ENCODE measurements at regions not wholly inside any gene's neighbourhood (a gene's known extent, or its start where the extent isn't known, plus 50 kb on each side); places are given as distances from the start of the nearest gene placed in this dataset.

DNA sequence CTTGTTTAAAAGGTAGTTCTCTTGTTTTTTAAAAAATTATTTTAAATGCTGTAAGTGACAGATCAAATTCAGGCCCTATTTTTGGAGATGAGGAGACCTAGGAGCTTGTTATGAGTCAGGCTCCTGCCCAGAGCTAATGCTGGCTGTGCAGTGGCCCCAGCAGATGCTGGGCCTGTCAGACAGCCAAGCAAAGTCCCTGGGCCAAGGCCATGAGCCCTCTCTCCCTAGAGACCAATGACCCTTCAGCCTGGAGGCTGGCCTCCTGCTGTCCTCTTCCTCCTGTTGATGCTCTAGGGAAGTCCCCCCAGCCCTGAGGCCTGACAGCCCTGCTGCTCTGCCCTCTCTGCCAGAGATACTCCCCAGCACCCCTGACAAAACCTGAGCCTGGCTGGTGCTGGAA, 128.1 kb upstream of the CTTNBP2NL start:
- DNase-seq = no peak

DNA sequence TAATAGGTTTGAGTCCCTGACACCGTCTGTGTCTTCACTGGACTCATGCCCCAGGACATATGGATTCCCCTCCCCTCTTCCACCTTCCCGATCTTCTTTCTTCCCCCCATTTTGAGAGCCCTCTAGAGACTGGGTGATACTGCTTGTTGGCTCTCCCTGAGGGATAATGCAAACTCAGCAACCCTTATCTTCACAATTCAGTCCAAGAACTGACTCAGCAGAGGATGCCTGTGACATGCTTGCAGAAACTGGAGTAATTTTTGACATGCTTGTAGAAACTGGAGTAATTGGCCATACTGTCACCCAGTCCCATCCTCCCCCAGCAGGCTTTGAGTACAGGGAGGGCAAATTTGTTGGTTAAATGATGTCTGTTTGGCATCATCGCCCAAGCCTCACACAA, 127.6 kb upstream of the CTTNBP2NL start:
- DNase-seq = no peak

DNA sequence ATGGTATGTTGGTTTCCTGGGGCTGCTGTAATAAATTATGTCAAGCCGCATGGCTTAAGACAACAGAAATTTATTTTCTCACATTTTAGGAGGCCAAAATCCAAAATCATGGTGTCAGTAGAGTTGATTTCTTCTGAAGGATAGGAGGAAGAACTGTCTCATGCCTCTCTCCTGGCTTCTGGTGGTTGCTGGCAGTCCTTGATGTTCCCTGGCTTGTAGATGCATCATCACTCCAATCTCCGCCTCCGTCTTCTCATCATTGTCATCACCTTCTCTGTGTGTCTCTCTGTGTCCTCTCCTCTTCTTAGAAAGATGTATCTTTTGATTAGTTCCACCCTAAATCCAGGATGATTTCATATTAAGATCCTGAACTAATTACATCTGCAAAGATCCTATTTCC, 124.7 kb upstream of the CTTNBP2NL start:
- no peak for DNase-seq

DNA sequence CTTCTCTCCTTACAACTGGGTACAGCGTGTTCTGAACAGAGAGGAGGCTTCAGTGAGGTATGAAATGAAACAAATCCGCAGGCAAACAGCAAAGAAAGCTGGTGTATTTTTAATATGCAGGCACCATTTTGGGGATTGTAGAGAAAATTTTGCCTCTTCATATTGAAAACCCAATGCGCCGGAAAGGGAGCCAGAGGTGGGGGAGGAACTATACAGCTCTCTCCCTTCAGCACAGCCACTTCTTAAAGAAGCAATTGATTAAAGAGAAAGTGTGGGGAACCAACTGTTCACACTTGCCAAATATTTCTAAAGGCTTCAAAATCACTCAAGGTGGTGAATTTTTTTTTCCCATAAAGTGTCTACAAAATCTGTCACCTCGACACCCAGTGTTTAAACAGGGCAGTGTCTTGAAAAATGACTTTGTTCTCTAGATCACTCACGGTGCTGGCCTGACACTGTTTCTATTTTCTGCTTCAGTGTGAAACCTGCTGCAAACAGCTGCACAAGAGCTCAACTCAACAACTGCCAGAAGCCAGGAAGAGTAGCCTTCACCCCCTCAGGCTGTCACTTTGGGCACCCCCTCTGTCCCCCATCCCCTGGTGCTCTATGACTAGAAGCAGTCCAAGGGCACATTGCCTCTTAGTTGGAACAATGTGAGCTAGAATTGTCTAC, 123.8 kb upstream of the CTTNBP2NL start:
- no peak for DNase-seq

DNA sequence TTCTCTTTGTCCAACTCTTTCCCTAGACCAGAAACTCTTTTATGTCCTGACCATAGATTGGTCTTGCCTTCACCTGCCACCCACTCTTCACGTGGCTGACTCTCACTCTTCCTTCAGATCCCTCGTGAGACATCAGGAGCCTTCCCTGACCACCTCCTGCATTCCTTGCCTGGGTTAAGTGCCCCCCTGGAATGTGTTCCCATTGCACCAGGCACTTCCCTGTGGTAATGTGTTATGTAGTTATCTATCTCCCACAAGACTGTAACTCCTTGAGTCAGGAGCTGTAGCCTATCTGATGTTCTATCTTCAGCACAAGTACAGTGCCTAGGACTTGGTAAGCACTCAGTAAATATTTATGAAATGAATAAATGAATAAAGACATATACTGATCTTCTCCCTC, 111.2 kb upstream of the CTTNBP2NL start:
- DNase-seq = no peak

DNA sequence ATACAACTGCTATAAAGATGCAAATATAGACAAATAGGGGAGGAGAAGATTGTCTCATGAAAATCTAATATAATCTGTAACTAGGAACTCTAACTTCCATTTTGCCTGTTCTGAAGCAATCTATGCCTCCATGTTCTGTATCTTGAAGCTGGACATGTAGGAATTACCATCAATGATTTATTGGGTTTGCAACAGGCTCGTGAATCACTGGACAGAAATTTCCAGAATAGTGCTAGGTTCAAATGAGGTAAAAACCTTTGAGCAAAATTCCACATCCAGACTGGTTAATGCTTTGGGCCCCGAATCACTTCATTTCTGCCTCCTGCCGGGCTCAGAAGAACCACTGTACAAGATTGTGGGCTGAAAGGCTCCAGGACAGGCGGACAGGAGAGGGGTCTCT, 110.7 kb upstream of the CTTNBP2NL start:
- no peak for DNase-seq

DNA sequence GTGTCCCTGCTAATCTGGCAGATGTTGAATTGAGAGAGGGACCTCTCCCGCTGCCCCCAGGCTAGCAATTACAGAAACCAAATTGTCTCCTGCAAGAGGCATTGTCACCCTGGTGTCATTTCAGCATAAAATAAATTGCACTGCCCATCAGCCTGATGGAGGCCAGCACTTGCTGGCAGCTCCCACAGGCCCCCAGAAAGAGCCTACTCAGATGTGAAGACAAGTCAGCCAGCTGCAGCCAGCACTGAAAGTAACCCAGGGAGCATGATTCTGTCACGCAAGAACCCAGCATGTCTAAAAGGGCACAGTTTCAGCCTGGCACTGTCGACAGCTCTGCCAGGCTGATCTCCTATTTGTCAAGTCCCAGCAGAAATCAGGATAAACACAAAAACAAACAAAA, 110.3 kb upstream of the CTTNBP2NL start:
- no peak for DNase-seq

DNA sequence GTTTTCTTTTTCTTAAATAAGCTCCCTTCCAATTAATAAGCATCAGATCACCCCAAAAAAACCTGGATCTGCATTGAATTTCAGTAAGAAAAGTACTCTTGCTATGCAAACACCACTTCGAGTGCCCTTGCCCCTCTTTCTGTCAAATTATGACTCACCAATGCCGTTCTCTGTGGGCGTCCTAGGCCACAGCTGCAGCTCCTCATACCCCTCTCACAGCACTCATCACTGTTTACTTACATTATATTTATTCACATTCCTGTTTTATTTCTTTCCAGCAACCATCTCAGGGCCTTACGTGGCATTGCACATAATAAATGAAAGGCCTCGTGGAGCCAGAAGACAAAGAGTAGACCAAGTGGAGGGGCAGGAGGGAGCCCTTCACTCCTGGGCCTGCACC, 99.1 kb upstream of the CTTNBP2NL start:
- DNase-seq = no peak

DNA sequence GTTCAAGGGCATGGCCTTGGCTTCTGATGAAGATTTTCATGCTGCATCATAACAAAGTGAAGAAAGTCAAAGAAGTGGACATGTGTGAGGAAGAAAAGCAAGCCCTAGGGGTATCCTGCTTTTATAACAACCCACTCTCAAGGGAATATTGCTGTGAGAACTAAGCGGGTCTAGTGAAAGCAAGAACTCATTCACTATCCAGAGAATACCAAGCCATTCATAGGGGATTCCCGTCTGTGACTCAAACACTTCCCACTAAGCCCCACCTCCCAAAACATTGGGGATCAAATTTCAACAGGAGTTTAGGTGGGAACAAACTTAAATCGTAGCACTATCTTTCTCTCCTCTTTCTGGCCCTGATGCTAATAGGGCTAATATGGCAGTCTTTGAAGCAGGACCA, 98.5 kb upstream of the CTTNBP2NL start:
- no peak for DNase-seq

DNA sequence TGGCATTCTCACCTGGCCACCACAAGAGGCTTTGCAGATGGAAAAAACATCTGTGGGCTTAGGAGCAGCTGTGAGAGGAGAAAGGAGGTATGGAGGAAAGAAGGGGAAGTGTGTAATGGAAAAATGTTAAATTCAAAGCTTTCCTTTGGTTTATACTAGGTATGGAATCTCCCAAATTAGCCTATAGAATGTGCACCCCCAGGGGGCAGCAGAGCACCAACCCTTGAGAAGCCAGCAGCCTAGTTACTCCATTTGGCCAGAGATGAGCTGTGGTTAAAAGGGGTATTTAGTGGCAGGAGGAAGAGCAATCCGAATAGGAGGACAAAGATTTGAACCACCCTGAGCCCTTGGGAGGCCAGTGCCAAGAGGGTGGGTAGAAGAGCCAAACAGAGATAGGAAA, 97.5 kb upstream of the CTTNBP2NL start:
- no peak for DNase-seq

DNA sequence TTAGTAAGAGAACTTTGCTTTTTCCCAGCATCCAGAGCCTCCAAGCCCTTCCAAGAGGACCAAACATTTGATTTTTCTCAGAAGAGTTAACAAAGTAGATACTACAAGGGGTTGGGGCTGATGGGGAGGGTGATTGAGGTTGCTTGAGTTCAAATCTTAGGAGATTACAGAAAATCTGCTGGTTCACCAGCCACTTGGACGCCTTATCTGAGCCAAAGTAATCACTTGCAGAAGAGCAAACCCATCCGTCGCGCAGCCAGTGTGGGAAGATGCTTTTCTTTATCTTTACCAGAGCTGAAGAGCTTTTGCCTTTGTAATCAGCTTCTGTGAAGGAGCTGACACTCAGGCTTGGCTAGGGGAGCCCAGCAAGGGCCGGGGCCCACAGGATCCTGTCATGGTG, 91.9 kb upstream of the CTTNBP2NL start:
- DNase-seq = no peak

DNA sequence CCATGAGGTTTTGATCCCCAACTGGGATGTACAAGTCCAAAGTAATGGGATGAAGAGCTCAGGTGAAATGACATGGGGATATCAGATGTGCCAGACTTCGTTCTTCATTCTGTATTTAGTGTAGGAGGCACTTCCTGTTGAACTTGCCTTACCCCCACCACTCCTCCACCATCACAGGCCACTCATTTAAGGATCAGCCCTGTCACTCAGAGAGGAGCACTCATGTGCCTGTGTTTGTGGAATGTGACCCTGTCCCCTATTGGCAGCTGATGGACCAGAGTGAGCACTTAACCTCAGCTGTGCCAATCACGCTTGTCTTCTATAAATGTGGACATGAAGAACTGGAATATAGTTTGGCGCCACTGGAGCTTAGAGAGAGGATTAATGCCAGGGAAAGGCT, 91.4 kb upstream of the CTTNBP2NL start:
- no peak for DNase-seq

DNA sequence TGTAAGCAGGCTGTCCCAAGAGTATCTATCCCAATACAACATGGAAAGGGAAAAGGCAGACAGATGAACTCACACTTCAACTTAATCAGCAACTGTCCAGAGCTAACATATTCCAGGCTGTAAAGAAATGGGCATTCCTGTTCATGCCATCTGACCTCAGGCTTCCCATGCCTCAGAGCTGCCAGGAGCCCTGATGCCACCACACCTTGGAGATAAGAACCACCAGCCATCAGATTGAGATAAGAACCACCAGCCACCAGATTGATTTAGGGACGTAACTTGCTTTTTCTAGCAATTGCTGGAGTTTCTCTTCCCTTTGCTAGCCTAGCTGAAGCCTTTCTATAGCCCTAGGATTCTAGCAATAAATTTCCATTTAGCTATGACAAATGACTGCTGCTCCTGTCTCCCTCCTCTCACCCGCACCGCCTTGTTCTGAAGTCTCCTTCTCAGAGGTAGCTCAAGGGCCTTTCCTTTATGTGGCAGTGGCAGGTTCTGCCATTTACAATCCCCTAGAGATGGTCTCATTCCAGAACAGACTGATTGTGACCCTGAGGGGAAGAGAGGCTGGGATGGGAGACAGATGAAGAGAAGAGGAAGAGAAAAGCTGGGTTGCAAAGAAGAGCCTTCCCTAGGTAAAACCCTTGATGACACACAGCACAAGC, 88.0 kb upstream of the CTTNBP2NL start:
- no peak for DNase-seq

DNA sequence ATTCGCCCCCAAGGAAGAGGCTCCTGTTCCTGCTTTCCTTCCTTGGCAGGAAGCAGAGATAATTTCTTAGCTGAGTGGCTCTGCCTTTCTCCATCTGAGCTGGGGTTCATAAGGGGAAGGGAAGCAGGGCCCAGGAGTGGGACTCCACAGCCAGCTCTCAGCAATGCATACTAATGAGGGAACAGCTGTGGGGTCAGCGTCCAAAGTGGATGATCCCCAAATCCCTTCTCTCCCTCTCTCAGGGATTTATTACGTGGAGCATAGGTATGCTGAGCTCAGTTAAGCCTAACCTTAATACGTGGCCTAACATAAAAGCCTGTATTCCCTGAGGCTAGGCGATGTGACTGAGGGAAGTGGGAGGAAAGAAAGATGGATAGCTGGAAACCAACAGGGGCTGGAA, 87.3 kb upstream of the CTTNBP2NL start:
- no peak for DNase-seq

DNA sequence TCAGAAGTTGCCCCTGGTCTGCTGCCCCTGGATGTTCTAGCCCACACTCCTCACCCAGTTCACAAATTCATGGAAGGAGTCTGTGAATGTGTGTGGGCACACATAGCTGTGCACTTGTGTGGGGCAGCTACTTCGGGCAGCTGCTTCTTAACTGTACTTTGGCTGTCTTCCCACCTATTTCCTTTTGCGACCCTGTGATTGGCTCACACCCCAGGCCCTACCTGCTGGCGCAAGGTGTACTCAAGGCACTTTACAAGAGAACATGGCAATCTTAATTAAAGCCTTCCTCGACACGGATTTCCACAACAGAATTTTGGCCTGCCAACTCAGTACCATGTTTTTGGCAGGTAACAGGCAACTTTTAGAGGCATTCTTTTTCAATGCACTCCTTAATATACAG, 86.5 kb upstream of the CTTNBP2NL start:
- no peak for DNase-seq

DNA sequence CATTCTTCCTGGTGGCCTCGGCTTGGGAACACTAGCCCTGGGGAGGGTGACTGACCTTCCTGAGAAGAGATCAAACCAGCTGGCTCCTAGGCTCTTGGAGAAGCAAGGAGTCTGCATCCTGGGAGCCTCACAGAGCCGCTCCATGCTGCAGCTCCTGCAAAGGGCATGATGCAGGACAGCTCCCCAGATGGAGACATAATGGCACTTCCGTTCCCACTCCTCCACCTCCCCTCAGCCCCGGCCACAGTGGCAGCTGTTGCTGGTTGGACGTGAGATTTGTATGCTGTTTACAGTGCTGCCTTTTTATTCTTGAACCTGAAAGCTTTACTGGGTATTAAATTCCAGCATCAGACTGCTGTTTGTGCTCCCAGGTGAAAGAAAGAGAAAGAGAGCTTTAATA, 83.7 kb upstream of the CTTNBP2NL start:
- peak; percentile 32 for DNase-seq

DNA sequence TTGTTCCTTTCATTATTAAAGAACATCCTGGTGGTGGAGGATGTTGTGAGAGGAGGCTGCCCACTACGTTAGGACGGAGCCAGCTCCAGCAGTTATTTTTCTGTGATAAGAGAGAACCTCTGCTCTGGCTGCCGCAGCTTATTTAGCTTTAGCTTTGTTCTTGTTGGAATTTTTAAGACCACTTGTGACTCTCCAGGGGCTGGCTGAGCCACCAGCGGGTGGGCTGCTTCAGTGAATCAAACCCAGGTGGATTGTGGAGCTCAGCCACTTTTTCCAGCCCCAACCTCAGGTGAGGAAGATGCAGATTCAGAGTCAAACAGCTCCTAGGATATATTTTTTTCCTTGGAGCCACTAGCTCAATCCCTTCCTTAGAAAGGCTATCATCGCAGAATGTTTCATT, 83.1 kb upstream of the CTTNBP2NL start:
- no peak for DNase-seq

DNA sequence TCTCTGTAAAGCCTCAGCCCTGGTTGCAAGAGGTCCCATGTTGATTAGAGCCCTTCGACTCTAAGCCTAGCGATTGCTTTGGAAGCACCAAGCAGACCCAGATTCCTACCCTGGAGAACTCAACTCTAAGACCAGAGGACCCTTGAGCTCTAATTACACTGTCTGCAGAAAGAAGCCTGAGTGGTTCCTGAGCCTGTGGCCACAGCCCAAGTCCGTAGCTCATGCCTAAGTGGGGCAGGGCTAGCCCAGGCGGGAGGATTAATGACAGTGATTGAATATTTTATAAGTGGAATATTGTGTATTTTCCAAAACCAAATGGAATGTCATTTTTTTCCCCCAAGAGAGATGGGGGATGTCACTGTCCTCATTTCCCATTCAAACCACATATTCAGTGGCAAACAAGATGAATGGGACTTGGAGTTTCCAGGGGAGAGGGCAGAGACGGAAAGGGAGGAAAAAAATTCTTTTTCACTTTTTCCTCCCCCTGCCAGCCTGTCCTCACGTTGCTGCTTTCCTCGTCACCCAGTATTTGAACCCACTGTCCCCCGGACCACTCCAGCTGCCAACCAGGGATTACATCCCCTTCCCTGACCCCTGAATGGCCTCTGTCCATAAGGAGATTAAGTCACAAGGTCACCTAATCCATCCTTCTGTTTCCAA, 79.6 kb upstream of the CTTNBP2NL start:
- no peak for DNase-seq

DNA sequence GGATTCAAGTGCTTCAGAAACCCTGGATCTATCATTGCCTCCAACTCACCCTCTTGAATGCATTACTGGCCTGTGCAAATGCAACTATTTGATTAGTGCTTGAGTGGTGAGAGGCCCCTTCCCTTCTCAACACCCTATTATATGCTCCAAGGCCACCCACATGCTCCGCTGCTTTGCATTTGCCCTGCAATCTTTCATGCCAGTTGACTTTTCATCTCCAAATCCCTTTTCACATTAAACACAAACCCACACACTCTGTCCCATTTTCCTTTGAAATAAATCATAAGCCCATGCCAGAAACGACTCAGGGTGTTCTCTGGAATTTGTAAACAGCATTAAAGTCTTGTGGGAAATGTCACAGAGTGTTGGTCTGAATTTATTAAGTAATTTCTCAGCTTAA, 78.9 kb upstream of the CTTNBP2NL start:
- no peak for DNase-seq

DNA sequence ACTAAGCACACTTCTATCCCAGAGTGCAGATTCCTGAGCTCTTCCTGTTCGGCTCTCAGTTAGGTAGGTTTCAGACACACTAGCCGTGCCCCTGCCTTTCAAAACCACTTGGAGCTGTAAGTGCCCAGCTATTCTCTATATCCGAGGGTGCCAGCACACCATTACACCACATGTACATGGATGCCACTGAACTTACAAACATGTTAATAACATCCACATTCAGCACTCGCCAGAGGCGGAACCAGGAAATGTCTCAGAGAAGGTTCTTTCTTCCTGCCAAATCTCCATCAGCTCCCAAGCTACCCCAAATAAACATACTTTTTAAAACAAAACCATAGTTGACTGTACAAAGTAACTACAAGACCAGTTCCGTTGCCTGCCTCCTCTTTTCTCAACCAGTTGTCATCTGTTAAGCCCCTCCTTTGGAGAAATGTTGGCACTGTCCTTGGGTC, 78.4 kb upstream of the CTTNBP2NL start:
- no peak for DNase-seq

DNA sequence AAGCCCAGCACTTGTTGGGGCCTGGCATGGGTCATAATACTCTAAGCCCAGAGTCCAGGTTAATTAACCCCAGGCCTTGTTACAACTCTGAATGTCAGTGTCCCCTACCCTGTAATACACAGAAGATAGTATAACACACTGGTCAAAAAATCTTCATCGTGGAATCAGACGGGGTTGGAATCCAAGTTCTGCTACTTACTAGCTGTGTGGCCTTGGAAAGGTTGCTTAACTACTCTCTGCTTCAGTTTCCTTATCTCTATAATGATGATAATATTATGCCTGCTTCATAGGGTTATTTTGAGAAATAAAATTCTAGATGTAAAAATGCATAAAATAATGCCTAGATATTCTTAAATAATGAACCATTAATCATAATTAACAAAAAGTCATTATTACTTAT, 77.8 kb upstream of the CTTNBP2NL start:
- no peak for DNase-seq

DNA sequence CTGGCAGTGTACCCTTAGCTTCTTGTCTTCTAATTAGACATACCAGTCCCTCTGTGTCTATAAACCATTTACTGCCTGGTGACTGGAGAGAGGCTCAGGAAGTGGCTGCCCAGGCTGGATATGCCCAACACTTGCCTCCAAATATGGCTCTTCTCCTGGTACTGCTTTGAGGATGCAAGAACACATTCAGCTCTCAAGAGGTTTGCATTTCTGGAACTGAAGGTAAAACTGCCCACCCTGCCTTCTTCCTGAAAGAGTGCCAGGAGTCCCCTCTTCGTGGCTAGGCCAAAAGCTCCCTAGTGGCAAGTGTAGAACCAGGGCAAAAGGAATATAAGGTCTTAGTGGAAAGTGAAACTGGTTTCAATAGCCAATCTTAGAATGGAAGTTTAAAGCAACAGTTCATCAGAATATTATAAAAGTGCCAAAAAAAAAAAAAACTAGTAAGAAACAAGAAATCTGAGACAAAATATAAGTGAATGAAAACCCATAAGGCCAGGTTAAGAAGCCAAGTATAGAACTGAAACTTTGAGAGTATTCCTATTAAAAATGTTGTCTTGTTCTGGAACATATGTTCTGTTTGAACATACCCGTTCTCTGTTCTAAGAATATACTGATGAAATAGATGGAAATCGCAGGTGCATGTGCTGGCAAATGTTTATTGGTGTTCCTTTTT, 77.2 kb upstream of the CTTNBP2NL start:
- no peak for DNase-seq

DNA sequence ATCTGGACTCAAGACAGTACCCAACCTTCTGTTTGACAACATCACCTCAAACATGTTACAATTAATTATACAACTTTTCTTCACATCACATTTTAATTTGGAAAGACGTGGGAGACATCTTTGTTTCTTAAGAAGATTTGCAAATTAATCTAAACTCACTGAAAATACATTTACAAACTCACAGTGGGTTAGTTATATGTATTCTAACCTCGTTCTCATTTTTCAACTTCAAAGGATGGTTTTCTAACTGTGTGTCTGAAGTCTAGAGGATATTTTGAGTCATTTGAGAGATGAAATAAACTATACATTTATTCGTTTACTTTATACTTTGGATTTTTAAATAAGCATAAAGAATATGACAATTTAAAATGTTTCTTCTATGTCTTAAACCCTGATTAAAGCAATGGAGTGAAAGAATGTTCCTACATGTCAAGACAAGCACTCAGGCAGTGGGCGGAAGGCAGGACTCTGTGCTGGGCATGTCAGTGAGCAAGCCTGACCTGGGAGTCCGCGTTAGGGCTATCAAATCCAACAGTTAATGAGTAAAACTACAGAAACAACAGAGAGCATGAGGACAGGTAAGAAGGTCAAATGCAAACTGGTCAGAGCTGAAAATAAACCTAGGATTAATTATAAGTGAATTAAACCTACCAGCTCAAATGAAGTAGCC, 76.5 kb upstream of the CTTNBP2NL start:
- no peak for DNase-seq
